Ovary (tissue), 7 donors: ENCODE measurements at regions not wholly inside any gene's neighbourhood (a gene's known extent, or its start where the extent isn't known, plus 50 kb on each side); places are given as distances from the start of the nearest gene placed in this dataset.
"Not testable (repeated sequence)": the region's sequence is repeated elsewhere in the genome, so short reads cannot be mapped to it uniquely, and the experiment has no call there.

Experiments
- DNase-seq, 5 donors: peaks; one replicate each; pipeline ENCODE4 v3.0.0-alpha.2; 2019 to 2020
- H3K27ac ChIP-seq, 2 donors: fragments of 200-600 bp; one replicate each; pipeline versions ENCODE4 v1.5.1 to v1.8.0; 2019 to 2022
- H3K27me3 ChIP-seq: fragments of 200-600 bp; one replicate; pipeline ENCODE4 v1.8.0; 2022
- H3K36me3 ChIP-seq: fragments of 200-600 bp; sonication (generic); one replicate; pipeline ENCODE4 v1.5.1; 2019
- H3K4me1 ChIP-seq: one replicate; pipeline ENCODE4 v1.8.1; 2013; ENCODE audit warnings: mild to moderate bottlenecking, moderate library complexity; ENCODE audit not compliant: insufficient read depth
- H3K4me3 ChIP-seq: fragments of 200-600 bp; sonication (generic); one replicate; pipeline ENCODE4 v1.5.1; 2017
- H3K9me3 ChIP-seq, 2 donors: fragments of 200-600 bp in 1 of 2; sonication (generic) in 1 of 2; one replicate each; pipeline versions ENCODE4 v1.5.1 to v1.8.1; 2013 to 2019; ENCODE audit warnings: mild to moderate bottlenecking in 1 of 2, moderate library complexity in 1 of 2
- CTCF ChIP-seq, 3 donors: fragments of 450-650 bp in 2 of 3; fragments of 200-600 bp in 1 of 3; IDR thresholded peaks; one replicate each; pipeline versions ENCODE4 v1.5.1 to v1.8.0; 2016 to 2022; ENCODE audit warnings: antibody characterized with exemption in 3 of 3, mild to moderate bottlenecking in 1 of 3
- EP300 ChIP-seq: sonication (generic); formaldehyde crosslinking; IDR thresholded peaks from one replicate; pipeline ENCODE4 v1.6.1; 2017; ENCODE audit warnings: antibody characterized with exemption
- POLR2A ChIP-seq: fragments of 450-650 bp; IDR thresholded peaks from one replicate; pipeline ENCODE4 v1.6.1; 2017; ENCODE audit warnings: antibody characterized with exemption, mild to moderate bottlenecking, moderate library complexity
- WGBS, 3 donors: extraction: QIAGEN DNeasy Blood & Tissue Kit in 1 of 3; methylation state at CpG; one replicate each; pipeline versions ENCODE4 v1.1.5 to v1.1.7; 2013 to 2017; 5-methylcytosine and 5-hydroxymethylcytosine counted together
- intact Hi-C, 4 donors: fragments of 100-400 bp; cut with DNase I; formaldehyde crosslinking; loops; one replicate each; pipeline versions ENCODE4 v1.11.0 to v1.15.1; 2022 to 2023
- donor health status: DM: no; HTN: no; CAD: no; lungs with moderate emphysema.
- donor health status: DM: no; HTN: no; CAD: no.
- donor health status: Bipolar disorder and iron deficiency.
- donor health status: DM: no; HTN: no; CAD: no.
- donor health status: DM: yes; HTN: yes; CAD: no.

DNA sequence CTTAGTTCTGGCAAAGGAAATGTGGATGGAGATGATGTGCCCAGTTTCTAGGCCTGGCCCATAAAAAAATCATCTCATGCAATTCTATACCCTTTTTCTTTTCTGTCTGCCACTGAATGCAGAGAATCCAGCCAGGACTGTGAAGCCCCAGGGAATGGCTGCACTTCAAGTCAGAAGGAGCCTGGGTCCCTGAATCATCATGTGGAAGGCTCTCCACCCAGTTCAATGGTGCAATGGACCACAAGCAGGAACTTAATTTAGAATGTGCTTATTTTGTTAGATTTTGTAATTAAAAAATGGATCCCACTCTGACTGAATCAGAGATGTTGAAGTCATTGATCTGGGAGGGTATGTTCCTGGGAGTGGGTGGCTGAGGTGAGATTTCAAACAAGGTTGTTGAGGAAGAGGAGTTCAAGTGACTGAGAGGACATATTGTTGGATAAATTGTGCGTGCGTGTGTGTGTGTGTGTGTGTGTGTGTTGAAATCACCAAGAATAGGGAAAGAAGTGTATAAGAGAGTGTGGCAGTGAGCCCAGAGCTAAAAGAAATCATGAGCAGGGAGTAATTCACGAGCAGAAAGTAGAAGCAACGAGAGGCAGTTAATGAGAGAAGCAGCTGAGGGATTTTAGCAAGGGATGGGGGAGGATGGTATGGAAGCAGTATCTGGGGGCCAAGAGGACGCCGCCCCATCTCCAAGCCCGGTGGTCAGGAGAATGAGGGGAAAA is 125.4 kb downstream of the TMX1 start:
- Histone ChIP-seq H3K27me3 (no peaks in the 10 kb centered on the region), H3K9me3 (no peaks in the 10 kb centered on the region), H3K4me3 (no peak overlapping the region), H3K4me1 (peaks cover 4% of the 10 kb centered on the region), H3K36me3 (no peaks in the 10 kb centered on the region), H3K27ac (no peak overlapping the region)
- intact Hi-C loops: no loop called here
- 17 to 28% (median 25%) methylated on average over 7 of the region's 7 CpGs for WGBS, 3 donors
- DNase-seq: no peak
- TF ChIP-seq CTCF (IDR thresholded peaks at IDR 0.05) (no peak), EP300 (no peak), POLR2A (no peak)

DNA sequence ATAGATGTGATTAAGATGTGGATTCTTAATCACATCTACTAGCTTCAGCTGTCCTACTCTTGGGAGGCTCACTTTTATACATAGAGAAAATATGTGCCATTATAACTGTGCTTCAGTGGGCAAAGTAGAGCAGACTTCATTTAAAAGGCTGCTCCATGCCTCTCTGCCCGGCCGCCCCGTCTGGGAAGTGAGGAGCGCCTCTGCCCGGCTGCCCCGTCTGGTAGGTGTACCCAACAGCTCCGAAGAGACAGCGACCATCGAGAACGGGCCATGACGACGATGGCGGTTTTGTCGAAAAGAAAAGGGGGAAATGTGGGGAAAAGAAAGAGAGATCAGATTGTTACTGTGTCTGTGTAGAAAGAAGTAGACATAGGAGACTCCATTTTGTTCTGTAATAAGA is 126.4 kb downstream of the TMX1 start:
- H3K4me1 ChIP-seq, DNase-seq, intact Hi-C loops, H3K4me3 ChIP-seq, H3K27me3 ChIP-seq, H3K27ac ChIP-seq, H3K36me3 ChIP-seq, H3K9me3 ChIP-seq: not testable (repeated sequence)
- 95 to 98% (median 96%) methylated on average over 14 of the region's 14 CpGs for WGBS, 3 donors

GRCh38 chr14:51366866-51367599 is 127.0 kb downstream of the TMX1 start:
- H3K36me3 ChIP-seq, H3K27ac ChIP-seq, H3K9me3 ChIP-seq, H3K27me3 ChIP-seq, H3K4me3 ChIP-seq, DNase-seq, intact Hi-C loops, H3K4me1 ChIP-seq: not testable (repeated sequence)
- 45 to 56% (median 52%) methylated on average over 6 to 7 of the region's 7 CpGs for WGBS, 3 donors

DNA sequence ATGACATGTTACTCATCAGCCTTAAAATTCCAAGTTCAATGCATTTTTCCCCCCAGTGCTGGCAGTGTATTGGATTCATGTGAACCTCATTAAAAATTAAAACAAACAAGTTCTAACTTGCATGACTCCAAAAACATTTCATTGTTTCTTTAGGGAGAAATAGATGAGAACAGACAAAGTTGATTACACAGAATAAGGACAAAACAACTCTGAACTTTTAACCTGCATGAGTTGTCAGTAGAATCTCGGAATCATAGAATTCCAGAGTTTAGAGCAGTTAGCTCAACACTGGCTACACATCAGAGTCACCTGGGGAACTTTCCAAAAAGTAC is 127.5 kb downstream of the TMX1 start:
- no peak for DNase-seq
- intact Hi-C loops: no loop called here
- Histone ChIP-seq H3K27me3 (no peaks in the 10 kb centered on the region), H3K9me3 (no peaks in the 10 kb centered on the region), H3K36me3 (no peaks in the 10 kb centered on the region), H3K4me3 (no peak overlapping the region), H3K4me1 (peaks cover 4% of the 10 kb centered on the region), H3K27ac (no peak overlapping the region)
- 4 to 20% (median 14%) methylated on average over 1 of the region's 1 CpG for WGBS, 3 donors
- TF ChIP-seq CTCF (IDR thresholded peaks at IDR 0.05): no peak
- TF ChIP-seq POLR2A: no peak
- no peak for TF ChIP-seq EP300

DNA sequence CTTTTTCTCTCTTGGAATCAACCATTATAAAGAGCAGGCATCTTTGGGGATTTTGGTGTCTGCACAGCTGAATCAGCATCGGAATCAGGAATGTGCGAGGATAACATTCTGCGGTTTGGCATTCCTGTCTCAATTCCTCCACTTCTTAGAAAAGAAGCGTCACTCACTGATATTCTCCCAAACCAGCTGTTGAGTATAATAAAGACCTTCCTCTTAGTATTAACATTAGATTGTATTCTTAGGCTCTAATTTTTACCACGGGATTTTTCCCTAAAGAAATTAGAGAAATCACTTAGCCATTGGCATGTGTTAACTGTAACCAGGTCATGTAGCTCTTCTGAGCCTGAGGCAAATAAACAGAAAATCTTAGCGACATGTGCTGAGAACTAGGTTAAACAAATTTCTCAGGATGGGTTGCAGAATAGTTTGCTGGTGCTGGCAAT is 128.7 kb downstream of the TMX1 start:
- Histone ChIP-seq H3K9me3 (no peaks in the 10 kb centered on the region), H3K27me3 (no peaks in the 10 kb centered on the region), H3K4me3 (no peak overlapping the region), H3K4me1 (peaks cover 4% of the 10 kb centered on the region), H3K27ac (peak overlapping the region in 1 of 2 donors; percentile 26), H3K36me3 (no peaks in the 10 kb centered on the region)
- TF ChIP-seq EP300 (no peak), CTCF (IDR thresholded peaks at IDR 0.05) (no peak), POLR2A (no peak)
- DNase-seq: no peak
- intact Hi-C loops: no loop called here
- 22 to 46% (median 36%) methylated on average over 6 of the region's 6 CpGs for WGBS, 3 donors
